Cardiac septum (tissue), 1 donor: ENCODE measurements at regions not wholly inside any gene's neighbourhood (a gene's known extent, or its start where the extent isn't known, plus 50 kb on each side); places are given as distances from the start of the nearest gene placed in this dataset.

Experiments used
- DNase-seq: peaks from one replicate; pipeline ENCODE4 v3.0.0-alpha.2; 2020; ENCODE audit warnings: low spot score
- intact Hi-C: fragments of 100-400 bp; cut with DNase I; formaldehyde crosslinking; loops from one replicate; pipeline ENCODE4 v1.14.0; 2022
- donor health status: DM: no; HTN: no; CAD: no.

- intact Hi-C loops: no loop called here
- no peak for DNase-seq
These were observed 1165.1 kb downstream of the BRD1 start for GRCh38 chr22:48662476-48663135.

DNA sequence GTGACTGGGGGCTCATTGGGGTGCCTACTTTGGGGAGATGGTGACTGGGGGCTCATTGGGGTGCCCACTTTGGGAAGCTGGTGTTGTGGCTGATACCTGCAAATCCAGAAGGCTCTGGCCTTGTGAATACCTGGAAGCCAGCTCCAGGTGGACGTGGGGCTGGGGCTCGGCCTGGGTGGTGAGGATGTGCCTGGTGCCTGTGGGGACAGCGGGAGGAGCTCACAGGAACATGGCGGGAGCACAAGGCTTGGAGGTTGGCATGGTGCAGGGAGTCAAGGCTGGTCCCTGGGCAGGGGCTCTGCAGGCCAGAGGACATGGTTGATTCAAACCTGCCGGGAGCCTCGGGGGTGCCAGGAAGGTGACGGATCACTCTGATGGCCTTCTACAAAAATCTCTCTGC lies 1165.7 kb downstream of the BRD1 start:
- intact Hi-C loops: no loop called here

DNA sequence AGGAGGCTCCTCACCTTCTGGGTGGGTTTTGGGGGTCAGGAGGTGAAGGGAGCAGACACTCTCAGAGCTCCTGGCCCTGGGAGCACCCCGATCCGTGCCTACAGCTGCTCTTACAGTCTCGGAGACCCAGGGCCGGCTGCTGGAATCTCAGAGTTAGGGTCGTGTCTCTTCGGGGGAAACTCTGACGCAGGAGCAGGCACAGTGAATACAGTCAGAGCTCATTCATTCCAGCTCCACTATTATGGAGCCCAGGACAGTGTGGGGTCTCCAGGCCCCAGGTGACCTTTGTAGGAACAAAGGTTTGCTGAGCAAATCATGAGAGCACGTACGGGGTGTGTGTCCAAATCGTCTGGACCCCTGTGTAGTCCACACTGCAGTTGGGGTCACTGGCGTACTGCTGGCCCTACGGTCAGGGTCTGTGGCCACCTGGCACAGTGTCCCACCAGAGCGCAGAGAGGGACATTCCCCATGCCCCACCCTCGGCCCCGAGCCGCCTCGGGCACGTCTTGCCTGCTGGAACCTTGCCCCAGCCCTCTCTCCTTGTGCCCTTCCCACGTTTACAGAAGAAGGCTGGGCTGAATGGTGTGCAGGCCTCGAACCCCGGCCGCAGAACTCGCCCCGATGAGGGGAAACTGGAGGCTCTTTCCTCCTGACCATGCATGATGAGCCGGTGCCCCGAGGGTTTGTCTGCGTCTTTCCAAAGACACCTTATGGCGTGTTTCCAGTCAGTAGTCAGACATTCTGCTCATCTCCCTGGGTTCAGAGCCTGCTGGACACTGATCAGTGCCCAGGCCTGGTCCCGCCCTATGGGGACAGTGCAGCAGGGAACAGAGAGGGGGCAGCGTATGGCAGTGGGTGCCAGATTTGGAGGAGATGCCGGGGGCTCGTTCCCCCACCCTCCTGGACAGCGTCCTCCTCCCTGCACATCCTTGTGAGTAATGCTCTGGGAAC lies 1166.6 kb downstream of the BRD1 start:
- intact Hi-C loops: no loop called here
- DNase-seq: no peak

More for the DNA sequence above, 1165.7 kb downstream of the BRD1 start:
- DNase-seq: no peak

GRCh38 chr22:48660104-48660789 lies 1167.4 kb downstream of the BRD1 start:
- no peak for DNase-seq
- intact Hi-C loops: no loop called here

GRCh38 chr22:48659404-48659996 lies 1168.2 kb downstream of the BRD1 start:
- intact Hi-C loops: no loop called here
- no peak for DNase-seq

DNA sequence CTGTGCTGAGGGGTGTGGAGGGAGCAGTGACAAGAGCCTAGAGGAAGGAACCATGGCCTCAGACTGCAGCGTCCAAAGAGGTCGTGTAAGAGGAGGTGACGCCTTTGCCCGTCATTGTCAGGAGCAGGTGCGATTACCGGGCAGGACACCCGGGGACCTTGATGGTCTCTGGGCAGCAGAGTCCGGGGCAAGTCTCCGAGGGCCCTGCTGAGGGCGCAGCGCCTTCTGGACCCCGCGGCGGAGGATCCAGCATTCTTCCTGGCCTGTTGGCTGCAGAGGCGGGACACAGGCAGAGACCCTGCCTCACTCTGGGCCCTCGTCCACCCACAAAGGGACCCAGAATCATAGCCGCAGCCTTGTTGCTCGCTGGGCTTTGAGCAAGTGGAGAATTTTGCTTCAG lies 1168.8 kb downstream of the BRD1 start:
- intact Hi-C loops: no loop called here
- no peak for DNase-seq

DNA sequence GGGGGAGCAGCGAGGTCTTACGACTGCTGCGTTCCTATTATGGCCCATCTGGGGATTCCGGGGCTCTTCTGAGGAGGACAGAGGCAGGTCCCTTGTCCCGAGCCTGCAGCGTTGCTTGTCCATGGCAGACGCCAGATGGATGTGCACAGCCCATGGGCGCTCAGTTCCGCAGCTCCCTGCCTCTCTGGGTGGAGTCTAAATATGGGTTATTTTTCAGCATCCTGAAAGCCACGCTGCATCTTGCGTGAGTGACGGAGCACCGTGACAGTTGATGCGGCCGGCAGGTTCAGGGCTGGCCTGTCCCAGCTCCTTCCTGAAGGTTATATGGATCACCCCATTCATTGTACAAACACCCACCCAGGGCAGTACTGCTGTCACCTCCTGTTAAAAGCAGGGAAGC lies 1169.4 kb downstream of the BRD1 start:
- intact Hi-C loops: no loop called here
- no peak for DNase-seq

- no peak for DNase-seq
- intact Hi-C loops: no loop called here
These were observed 1173.2 kb downstream of the BRD1 start for GRCh38 chr22:48654492-48654891.

- no peak for DNase-seq
- intact Hi-C loops: no loop called here
These were observed 1173.7 kb downstream of the BRD1 start for GRCh38 chr22:48653929-48654328.

GRCh38 chr22:48653306-48653705 lies 1174.4 kb downstream of the BRD1 start:
- no peak for DNase-seq
- intact Hi-C loops: no loop called here

- intact Hi-C loops: no loop called here
- no peak for DNase-seq
These were observed 1174.9 kb downstream of the BRD1 start for GRCh38 chr22:48652796-48653195.

DNA sequence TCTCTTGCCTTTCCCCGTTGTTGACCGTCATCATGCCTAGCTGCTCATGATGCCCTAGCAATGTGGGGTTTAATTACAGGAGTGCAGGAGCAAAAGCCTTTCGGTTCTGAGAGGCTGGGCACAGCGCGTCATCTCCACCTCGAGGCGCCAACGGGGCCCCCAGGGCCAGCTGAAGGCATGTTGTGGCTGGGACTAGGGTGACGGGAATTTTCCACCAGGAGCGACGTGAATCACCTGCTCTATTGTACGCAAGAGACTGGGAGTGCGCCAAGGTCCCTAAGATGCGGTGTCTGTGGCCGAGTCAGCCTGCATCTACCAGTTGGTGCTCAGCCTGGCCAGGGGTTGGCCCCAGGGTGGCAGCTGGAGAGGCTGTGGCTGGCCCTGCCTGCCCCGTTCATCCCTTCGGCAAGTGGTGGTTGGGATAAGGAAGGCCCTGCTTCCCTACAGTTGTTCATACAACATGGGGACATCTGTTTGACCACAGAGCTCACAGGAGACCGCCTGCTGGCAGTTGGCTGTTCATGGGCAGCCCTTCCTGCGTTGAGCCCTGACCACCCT lies 1175.6 kb downstream of the BRD1 start:
- no peak for DNase-seq

GRCh38 chr22:48651036-48651890 lies 1176.4 kb downstream of the BRD1 start:
- no peak for DNase-seq
- intact Hi-C loops: no loop called here

More for the DNA sequence above, 1175.6 kb downstream of the BRD1 start:
- intact Hi-C loops: no loop called here

GRCh38 chr22:48650323-48651035 lies 1177.2 kb downstream of the BRD1 start:
- intact Hi-C loops: no loop called here
- DNase-seq: no peak

DNA sequence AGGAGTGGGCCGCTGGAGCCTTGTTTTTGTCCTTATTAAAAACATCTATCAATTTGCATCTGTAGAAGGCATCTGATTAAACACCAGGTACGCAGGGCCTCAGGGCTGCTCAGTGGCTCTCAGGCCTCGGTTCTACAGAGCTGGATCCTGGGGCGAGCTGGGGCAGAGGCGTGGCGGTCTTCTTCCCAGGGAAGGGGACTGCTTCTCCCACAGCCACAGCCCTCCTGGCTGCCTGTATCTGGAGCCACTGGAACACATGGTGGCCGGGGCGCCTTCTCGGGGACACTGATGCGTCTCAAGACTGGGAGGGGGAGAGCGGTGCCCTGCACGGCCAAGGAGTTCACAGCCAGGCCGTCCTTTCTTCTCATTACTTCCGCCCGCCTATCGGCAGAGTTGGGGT lies 1178.2 kb downstream of the BRD1 start:
- no peak for DNase-seq
- intact Hi-C loops: no loop called here

DNA sequence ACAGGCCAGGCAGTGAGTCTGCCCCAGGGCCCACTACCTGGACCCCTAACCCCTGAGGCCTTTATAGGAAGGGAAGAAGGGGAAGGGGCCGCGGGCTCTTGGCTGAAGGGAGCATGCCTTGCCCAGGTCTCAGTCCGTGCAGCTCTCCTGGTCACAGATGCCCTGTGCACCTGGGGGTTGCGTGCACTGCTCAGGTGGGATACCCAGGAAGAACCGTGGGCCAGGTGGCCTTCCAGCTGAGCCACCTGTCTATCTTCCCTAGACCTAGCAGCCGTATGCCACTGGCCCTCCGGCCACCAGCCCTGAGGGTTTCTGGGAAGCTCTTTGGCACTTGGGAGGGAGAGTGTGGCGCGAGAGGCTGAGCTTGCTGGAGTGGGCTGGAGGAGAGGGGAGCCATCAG lies 1178.6 kb downstream of the BRD1 start:
- intact Hi-C loops: no loop called here
- DNase-seq: no peak

DNA sequence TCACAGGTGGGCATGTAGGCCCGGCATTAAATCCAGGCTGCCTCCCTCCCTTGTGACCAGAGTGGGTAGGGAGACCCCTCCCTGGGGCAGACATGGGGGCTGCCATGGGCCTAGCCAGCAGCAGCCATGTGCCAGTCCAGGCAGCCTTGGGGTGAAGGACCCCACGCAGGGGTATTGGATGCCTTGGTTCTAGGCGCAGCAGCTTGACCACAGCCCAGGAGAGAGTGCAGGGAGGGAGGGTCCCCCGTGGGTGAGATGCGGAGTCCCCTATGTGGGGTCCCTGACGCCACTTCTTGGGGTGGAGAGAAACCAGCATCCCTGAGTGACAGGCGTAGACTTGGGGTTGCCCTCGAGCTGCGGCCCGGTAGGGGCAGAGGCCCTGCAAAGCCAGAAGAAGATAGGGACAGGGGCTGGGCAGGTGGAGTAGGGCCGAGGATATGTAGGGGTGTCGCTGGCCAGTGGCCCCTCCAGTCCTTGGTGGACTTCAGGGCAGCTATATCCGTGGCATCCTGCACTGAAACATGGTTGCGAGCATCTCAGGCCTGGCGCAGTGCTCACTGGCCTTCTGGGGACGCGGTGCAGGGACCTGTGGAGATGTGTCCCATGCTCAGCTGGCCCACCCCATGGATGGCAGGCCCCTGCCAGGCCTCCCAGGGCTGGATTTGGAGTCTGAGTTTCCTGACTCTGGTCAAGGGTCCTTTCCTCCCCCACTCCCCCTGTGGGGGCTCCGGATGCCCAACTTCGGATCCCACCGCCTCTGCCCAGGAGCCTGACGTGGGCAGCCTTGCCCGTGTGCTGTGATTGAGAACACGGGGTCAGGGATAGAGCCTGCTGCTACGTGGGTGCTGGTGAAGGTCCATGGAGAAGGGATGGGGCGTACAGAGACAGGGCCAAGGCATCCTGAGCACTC lies 1179.8 kb downstream of the BRD1 start:
- intact Hi-C loops: no loop called here
- DNase-seq: no peak
